ENCODE measurements at regions not wholly inside any gene's neighbourhood (a gene's known extent, or its start where the extent isn't known, plus 50 kb on each side); places are given as distances from the start of the nearest gene placed in this dataset.

GRCh38 chr9:26562338-26562737 lies 330.3 kb downstream of the CAAP1 start:
- Histone ChIP-seq H3K79me2 (ENCODE audit: insufficient read depth, low read length) (no peaks in the 10 kb centered on the region), H3K27me3 (ENCODE audit: insufficient read depth, low read length, poor library complexity, severe bottlenecking) (no peaks in the 10 kb centered on the region), H3K9me3 (ENCODE audit: insufficient read depth, low read depth, low read length) (no peaks in the 10 kb centered on the region; the same call in 1 of the 2 replicates), H3F3A (ENCODE audit: low read depth) (no peaks in the 10 kb centered on the region), H3K9me2 (replicated peaks; ENCODE audit: low read depth, low read length) (no peaks in the 10 kb centered on the region), H2AFZ (ENCODE audit: low read length) (no peak overlapping the region), H3K4me2 (ENCODE audit: low read depth, low read length, poor library complexity, severe bottlenecking) (no peak overlapping the region), H3K36me3 (ENCODE audit: insufficient read depth, low read length) (no peaks in the 10 kb centered on the region), H3K9ac (ENCODE audit: low read depth, low read length, poor library complexity, severe bottlenecking) (no peak overlapping the region), H3K4me1 (ENCODE audit: insufficient read depth, low read length, poor library complexity, severe bottlenecking) (no peaks in the 10 kb centered on the region), H4K20me1 (ENCODE audit: insufficient read depth, low read length, poor library complexity, severe bottlenecking) (no peaks in the 10 kb centered on the region), H3K4me3 (ENCODE audit: low read length, poor library complexity, severe bottlenecking) (no peak overlapping the region)
- TF ChIP-seq EZH2phosphoT487 (IDR thresholded peaks at IDR 0.05; ENCODE audit: borderline replicate concordance) (no peak), CTCF (conservative IDR thresholded peaks at IDR 0.05; ENCODE audit: low read length) (no peak)

DNA sequence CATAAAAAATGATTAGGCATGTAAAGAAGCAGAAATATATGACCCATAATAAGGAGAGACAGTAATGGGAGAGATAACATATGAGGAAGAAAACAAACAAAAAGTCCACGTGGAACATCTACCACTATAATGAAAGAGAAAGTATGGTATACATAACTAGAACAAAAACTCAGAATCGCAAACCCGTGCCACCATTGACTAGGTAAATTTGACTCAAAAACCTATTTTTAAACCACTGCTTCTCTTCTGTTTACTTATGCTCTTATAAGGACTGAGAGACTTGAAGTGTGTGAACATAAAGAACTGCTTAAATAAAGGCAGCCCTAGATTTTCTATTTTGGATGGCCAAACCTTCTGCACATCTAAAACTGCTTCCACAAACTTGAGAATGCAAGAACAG lies 330.7 kb downstream of the CAAP1 start:
- H3K79me2 ChIP-seq (ENCODE audit: insufficient read depth, low read length) = no peaks in the 10 kb centered on the region
- H4K20me1 ChIP-seq (ENCODE audit: insufficient read depth, low read length, poor library complexity, severe bottlenecking) = no peaks in the 10 kb centered on the region
- no peaks in the 10 kb centered on the region; the same call in 1 of the 2 replicates for H3K9me3 ChIP-seq (ENCODE audit: insufficient read depth, low read depth, low read length)
- no peak overlapping the region for H3K9ac ChIP-seq (ENCODE audit: low read depth, low read length, poor library complexity, severe bottlenecking)
- no peak overlapping the region for H3K4me3 ChIP-seq (ENCODE audit: low read length, poor library complexity, severe bottlenecking)
- no peaks in the 10 kb centered on the region for H3K27me3 ChIP-seq (ENCODE audit: insufficient read depth, low read length, poor library complexity, severe bottlenecking)
- no peak overlapping the region for H3K4me2 ChIP-seq (ENCODE audit: low read depth, low read length, poor library complexity, severe bottlenecking)
- H3K9me2 ChIP-seq (replicated peaks; ENCODE audit: low read depth, low read length) = no peaks in the 10 kb centered on the region
- TF ChIP-seq EZH2phosphoT487 (IDR thresholded peaks at IDR 0.05; ENCODE audit: borderline replicate concordance) (no peak), CTCF (conservative IDR thresholded peaks at IDR 0.05; ENCODE audit: low read length) (no peak)
- no peak overlapping the region for H2AFZ ChIP-seq (ENCODE audit: low read length)
- no peaks in the 10 kb centered on the region for H3K36me3 ChIP-seq (ENCODE audit: insufficient read depth, low read length)
- no peaks in the 10 kb centered on the region for H3K4me1 ChIP-seq (ENCODE audit: insufficient read depth, low read length, poor library complexity, severe bottlenecking)
- H3F3A ChIP-seq (ENCODE audit: low read depth) = no peaks in the 10 kb centered on the region

- Histone ChIP-seq H3K36me3 (ENCODE audit: insufficient read depth, low read length) (no peaks in the 10 kb centered on the region), H3K4me2 (ENCODE audit: low read depth, low read length, poor library complexity, severe bottlenecking) (no peak overlapping the region), H3F3A (ENCODE audit: low read depth) (no peaks in the 10 kb centered on the region), H3K9me3 (ENCODE audit: insufficient read depth, low read depth, low read length) (no peaks in the 10 kb centered on the region; the same call in 1 of the 2 replicates), H3K4me1 (ENCODE audit: insufficient read depth, low read length, poor library complexity, severe bottlenecking) (no peaks in the 10 kb centered on the region), H3K27me3 (ENCODE audit: insufficient read depth, low read length, poor library complexity, severe bottlenecking) (no peaks in the 10 kb centered on the region), H4K20me1 (ENCODE audit: insufficient read depth, low read length, poor library complexity, severe bottlenecking) (no peaks in the 10 kb centered on the region), H3K4me3 (ENCODE audit: low read length, poor library complexity, severe bottlenecking) (no peak overlapping the region), H3K9ac (ENCODE audit: low read depth, low read length, poor library complexity, severe bottlenecking) (no peak overlapping the region), H2AFZ (ENCODE audit: low read length) (no peak overlapping the region), H3K9me2 (replicated peaks; ENCODE audit: low read depth, low read length) (no peaks in the 10 kb centered on the region), H3K79me2 (ENCODE audit: insufficient read depth, low read length) (no peaks in the 10 kb centered on the region)
- TF ChIP-seq EZH2phosphoT487 (IDR thresholded peaks at IDR 0.05; ENCODE audit: borderline replicate concordance) = no peak
- no peak for TF ChIP-seq CTCF (conservative IDR thresholded peaks at IDR 0.05; ENCODE audit: low read length)
Measured at GRCh38 chr9:26559506-26559905, 333.1 kb downstream of the CAAP1 start.
